ENCODE measurements at regions not wholly inside any gene's neighbourhood (a gene's known extent, or its start where the extent isn't known, plus 50 kb on each side); places are given as distances from the start of the nearest gene placed in this dataset.
A peak's percentile ranks its signal among the peaks of the same experiment; 100 is the strongest.

DNA sequence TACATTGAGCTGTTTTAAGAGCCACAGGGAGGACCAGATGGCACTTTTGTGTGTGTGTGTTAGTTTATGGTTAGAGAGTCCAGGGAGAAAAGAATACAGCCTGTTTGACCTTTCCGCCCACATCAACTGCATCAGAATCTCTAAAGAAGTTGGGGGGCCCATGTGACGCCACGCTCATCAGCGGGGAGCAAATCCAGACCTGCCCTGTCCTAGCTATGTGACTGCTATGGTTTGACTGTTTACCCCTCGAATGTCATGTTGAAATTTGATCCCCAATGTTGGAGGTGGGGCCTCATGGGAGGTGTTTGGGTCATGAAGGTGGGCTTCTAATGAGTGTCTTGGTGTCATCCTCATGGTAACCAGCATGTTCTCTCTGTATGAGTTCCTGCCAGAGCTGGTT is 128.0 kb downstream of the ADRA2A start:
- H3K27me3 Mint-ChIP-seq (ENCODE audit: low read depth in 2 of 2) = peaks cover 3 to 16% of the 10 kb centered on the region in 2 donors
- 67% methylated on average over 5 of the region's 5 CpGs for WGBS (ENCODE audit: insufficient coverage)

DNA sequence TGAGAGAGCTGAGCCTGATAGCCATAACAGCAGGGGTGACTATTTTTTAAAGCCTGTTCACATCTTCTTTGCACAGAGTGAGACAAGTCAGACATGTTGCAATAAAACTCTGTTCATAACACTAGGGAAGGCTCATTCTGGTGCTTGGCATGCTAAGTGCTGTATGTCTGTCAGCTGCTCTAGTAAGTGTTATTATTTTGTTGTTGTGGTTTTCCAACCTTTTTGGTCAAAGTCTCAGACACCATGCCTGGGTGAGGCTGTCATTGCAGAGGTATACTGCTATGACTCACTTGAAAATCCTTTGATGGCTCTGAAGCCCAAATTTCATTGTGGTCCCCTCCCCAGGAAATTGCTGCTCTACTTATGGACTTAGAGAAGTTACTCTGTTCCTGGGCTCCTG is 129.7 kb downstream of the ADRA2A start:
- Histone ChIP-seq H3K4me1 (ENCODE audit: control insufficient read depth, insufficient read depth, low read length) (no peaks in the 10 kb centered on the region), H3K4me3 (ENCODE audit: low read length) (no peak overlapping the region), H3K36me3 (ENCODE audit: control insufficient read depth, insufficient read depth, low read length) (no peaks in the 10 kb centered on the region), H3K27ac (ENCODE audit: low read length) (no peak overlapping the region), H3K9me3 (ENCODE audit: control insufficient read depth, insufficient read depth, low read length) (no peaks in the 10 kb centered on the region), H3K27me3 (ENCODE audit: control insufficient read depth, insufficient read depth, low read length) (no peaks in the 10 kb centered on the region)
- Mint-ChIP-seq H3K9me3 (no peaks in the 10 kb centered on the region), H3K27ac (no peak overlapping the region), H3K4me1 (no peaks in the 10 kb centered on the region), H3K36me3 (no peaks in the 10 kb centered on the region), H3K4me3 (no peak overlapping the region), H3K27me3 (ENCODE audit: low read depth in 2 of 2) (peaks cover 3 to 8% of the 10 kb centered on the region in 2 donors)
- ATAC-seq (no peak), DNase-seq (no peak)
- TF ChIP-seq, protein P1, sequence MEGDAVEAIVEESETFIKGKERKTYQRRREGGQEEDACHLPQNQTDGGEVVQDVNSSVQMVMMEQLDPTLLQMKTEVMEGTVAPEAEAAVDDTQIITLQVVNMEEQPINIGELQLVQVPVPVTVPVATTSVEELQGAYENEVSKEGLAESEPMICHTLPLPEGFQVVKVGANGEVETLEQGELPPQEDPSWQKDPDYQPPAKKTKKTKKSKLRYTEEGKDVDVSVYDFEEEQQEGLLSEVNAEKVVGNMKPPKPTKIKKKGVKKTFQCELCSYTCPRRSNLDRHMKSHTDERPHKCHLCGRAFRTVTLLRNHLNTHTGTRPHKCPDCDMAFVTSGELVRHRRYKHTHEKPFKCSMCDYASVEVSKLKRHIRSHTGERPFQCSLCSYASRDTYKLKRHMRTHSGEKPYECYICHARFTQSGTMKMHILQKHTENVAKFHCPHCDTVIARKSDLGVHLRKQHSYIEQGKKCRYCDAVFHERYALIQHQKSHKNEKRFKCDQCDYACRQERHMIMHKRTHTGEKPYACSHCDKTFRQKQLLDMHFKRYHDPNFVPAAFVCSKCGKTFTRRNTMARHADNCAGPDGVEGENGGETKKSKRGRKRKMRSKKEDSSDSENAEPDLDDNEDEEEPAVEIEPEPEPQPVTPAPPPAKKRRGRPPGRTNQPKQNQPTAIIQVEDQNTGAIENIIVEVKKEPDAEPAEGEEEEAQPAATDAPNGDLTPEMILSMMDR (IDR thresholded peaks at IDR 0.05) = no peak
- intact Hi-C loops (cut with micrococcal nuclease) = no loop called here

More for the DNA sequence above, 128.0 kb downstream of the ADRA2A start:
- Histone ChIP-seq H3K36me3 (ENCODE audit: control insufficient read depth, insufficient read depth, low read length) (no peaks in the 10 kb centered on the region), H3K4me3 (ENCODE audit: low read length) (no peak overlapping the region), H3K27ac (ENCODE audit: low read length) (no peak overlapping the region), H3K27me3 (ENCODE audit: control insufficient read depth, insufficient read depth, low read length) (no peaks in the 10 kb centered on the region), H3K9me3 (ENCODE audit: control insufficient read depth, insufficient read depth, low read length) (no peaks in the 10 kb centered on the region), H3K4me1 (ENCODE audit: control insufficient read depth, insufficient read depth, low read length) (no peaks in the 10 kb centered on the region)
- Mint-ChIP-seq H3K4me1 (no peaks in the 10 kb centered on the region), H3K9me3 (no peaks in the 10 kb centered on the region), H3K27ac (no peak overlapping the region), H3K36me3 (no peaks in the 10 kb centered on the region), H3K4me3 (no peak overlapping the region)
- intact Hi-C loops (cut with micrococcal nuclease) = no loop called here
- DNase-seq (no peak), ATAC-seq (no peak)
- TF ChIP-seq, protein P1 (IDR thresholded peaks at IDR 0.05) = no peak

DNA sequence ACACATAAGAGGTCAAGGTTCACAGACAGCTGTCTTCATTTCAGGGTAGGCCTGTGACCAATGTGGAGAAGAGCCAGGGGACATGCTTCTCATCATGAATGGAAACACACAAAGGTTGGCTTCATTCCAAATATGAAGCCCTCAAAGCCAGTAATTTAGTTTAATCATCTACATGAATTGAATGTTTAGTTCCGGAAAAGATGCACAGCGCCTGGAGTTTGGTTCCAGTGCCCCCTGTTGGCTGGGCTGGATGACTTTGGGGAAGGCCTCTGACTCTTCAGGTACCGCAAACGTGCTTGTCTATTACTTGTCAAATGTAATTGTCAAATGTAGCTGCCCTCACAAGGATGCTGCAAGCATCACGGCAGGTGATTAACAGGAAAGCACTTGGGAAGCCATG is 130.7 kb downstream of the ADRA2A start:
- peak in 1 of 2 donors; percentile 39 for DNase-seq
- no peak overlapping the region for H3K27ac Mint-ChIP-seq

DNA sequence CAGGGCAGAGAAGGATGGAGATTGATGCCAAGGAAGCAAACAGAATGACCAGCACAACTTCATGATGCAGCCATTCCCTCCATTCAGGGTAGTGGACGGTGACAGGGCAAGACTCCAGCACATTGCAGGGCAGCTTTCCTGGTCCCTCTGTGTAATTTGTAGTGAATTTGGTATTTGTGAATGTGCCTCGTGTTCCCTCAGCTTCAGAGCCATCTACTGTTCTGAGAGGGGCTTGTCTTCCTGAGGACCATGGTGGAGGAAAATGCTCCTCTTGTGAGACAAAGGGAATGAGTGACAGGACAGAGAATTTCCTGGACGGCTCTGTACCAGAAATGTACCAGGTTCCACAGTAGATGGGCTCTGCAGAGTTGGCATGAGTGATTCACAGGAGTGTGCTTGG is 132.1 kb downstream of the ADRA2A start:
- 77% methylated on average over 3 of the region's 3 CpGs for WGBS (ENCODE audit: insufficient coverage)
- Histone ChIP-seq H3K27me3 (ENCODE audit: control insufficient read depth, insufficient read depth, low read length) (no peaks in the 10 kb centered on the region), H3K9me3 (ENCODE audit: control insufficient read depth, insufficient read depth, low read length) (no peaks in the 10 kb centered on the region), H3K4me3 (ENCODE audit: low read length) (no peak overlapping the region), H3K36me3 (ENCODE audit: control insufficient read depth, insufficient read depth, low read length) (no peaks in the 10 kb centered on the region), H3K27ac (ENCODE audit: low read length) (no peak overlapping the region), H3K4me1 (ENCODE audit: control insufficient read depth, insufficient read depth, low read length) (no peaks in the 10 kb centered on the region)
- Mint-ChIP-seq H3K4me1 (no peaks in the 10 kb centered on the region), H3K36me3 (no peaks in the 10 kb centered on the region), H3K9me3 (no peaks in the 10 kb centered on the region), H3K27ac (no peak overlapping the region), H3K27me3 (ENCODE audit: low read depth in 2 of 2) (peaks cover 3 to 8% of the 10 kb centered on the region in 2 donors), H3K4me3 (no peak overlapping the region)
- intact Hi-C loops (cut with micrococcal nuclease) = no loop called here
- ATAC-seq (no peak), DNase-seq (no peak)
- TF ChIP-seq, protein P1 (IDR thresholded peaks at IDR 0.05) = no peak

More for the DNA sequence above, 130.7 kb downstream of the ADRA2A start:
- Histone ChIP-seq H3K4me1 (ENCODE audit: control insufficient read depth, insufficient read depth, low read length) (no peaks in the 10 kb centered on the region), H3K27me3 (ENCODE audit: control insufficient read depth, insufficient read depth, low read length) (no peaks in the 10 kb centered on the region), H3K4me3 (ENCODE audit: low read length) (no peak overlapping the region), H3K27ac (ENCODE audit: low read length) (no peak overlapping the region), H3K36me3 (ENCODE audit: control insufficient read depth, insufficient read depth, low read length) (no peaks in the 10 kb centered on the region), H3K9me3 (ENCODE audit: control insufficient read depth, insufficient read depth, low read length) (no peaks in the 10 kb centered on the region)
- TF ChIP-seq, protein P1 (IDR thresholded peaks at IDR 0.05) = no peak
- Mint-ChIP-seq H3K9me3 (no peaks in the 10 kb centered on the region), H3K36me3 (no peaks in the 10 kb centered on the region), H3K4me1 (no peaks in the 10 kb centered on the region), H3K27me3 (ENCODE audit: low read depth in 2 of 2) (peaks cover 3 to 8% of the 10 kb centered on the region in 2 donors), H3K4me3 (no peak overlapping the region)
- 37% methylated on average over 5 of the region's 5 CpGs for WGBS (ENCODE audit: insufficient coverage)
- intact Hi-C loops (cut with micrococcal nuclease) = no loop called here
- no peak for ATAC-seq
